CD14-positive monocyte (primary cell): ENCODE measurements at regions not wholly inside any gene's neighbourhood (a gene's known extent, or its start where the extent isn't known, plus 50 kb on each side); places are given as distances from the start of the nearest gene placed in this dataset.

Experiments used
- DNase-seq, 3 donors: peaks; one replicate each; pipeline ENCODE4 v3.0.0-alpha.2; 2011 to 2022
- H2AFZ ChIP-seq: 2 replicates; pipeline ENCODE4 v1.6.0; 2012; ENCODE audit warnings: mild to moderate bottlenecking, low read depth, low read length, inconsistent platforms; ENCODE audit not compliant: insufficient read depth, poor library complexity, severe bottlenecking
- H3K27ac ChIP-seq, 2 donors: 1 replicate in 1 of 2; 2 replicates in 1 of 2; pipeline ENCODE4 v1.5.1; 2012 to 2013; ENCODE audit warnings: low read length in 2 of 2, control low read depth in 1 of 2, inconsistent platforms in 1 of 2, low read depth in 1 of 2, mild to moderate bottlenecking in 1 of 2
- H3K27me3 ChIP-seq, 2 donors: one replicate each; pipeline versions ENCODE4 v1.6.0 to v1.6.1; 2011 to 2013; ENCODE audit warnings: low read length in 2 of 2; ENCODE audit not compliant: control insufficient read depth in 2 of 2, insufficient read depth in 2 of 2
- H3K36me3 ChIP-seq, 2 donors: replicated peaks in 1 of 2; 1 replicate in 1 of 2; 2 replicates in 1 of 2; pipeline versions ENCODE4 v1.5.1 to v1.6.1; 2012 to 2013; ENCODE audit warnings: low read length in 2 of 2, control low read depth in 1 of 2, inconsistent platforms in 1 of 2, mild to moderate bottlenecking in 1 of 2; ENCODE audit not compliant: insufficient read depth in 2 of 2, control insufficient read depth in 1 of 2
- H3K4me1 ChIP-seq, 2 donors: 1 replicate in 1 of 2; 2 replicates in 1 of 2; pipeline versions ENCODE4 v1.5.1 to v1.6.1; 2012 to 2013; ENCODE audit warnings: low read length in 2 of 2, control low read depth in 1 of 2, inconsistent platforms in 1 of 2, mild to moderate bottlenecking in 1 of 2, moderate library complexity in 1 of 2; ENCODE audit not compliant: insufficient read depth in 2 of 2, control insufficient read depth in 1 of 2
- H3K4me2 ChIP-seq: replicated peaks from 2 replicates; pipeline ENCODE3; 2012; ENCODE audit warnings: low read length, moderate library complexity, mild to moderate bottlenecking; ENCODE audit not compliant: poor library complexity, severe bottlenecking; ENCODE audit errors: extremely low read depth
- H3K4me3 ChIP-seq, 3 experiments: fragments of 200-600 bp in 1 of 3; sonication (generic) in 1 of 3; replicated peaks in 1 of 3; 1 replicate in 2 of 3; 2 replicates in 1 of 3; pipeline ENCODE4 v1.5.1; 2011 to 2013; ENCODE audit warnings: low read length in 3 of 3, mild to moderate bottlenecking in 3 of 3, control low read depth in 2 of 3, low read depth in 2 of 3, inconsistent platforms in 1 of 3, moderate library complexity in 1 of 3
- H3K79me2 ChIP-seq: 2 replicates; pipeline ENCODE4 v1.6.0; 2012; ENCODE audit warnings: mild to moderate bottlenecking, control low read depth, inconsistent platforms, low read length, moderate library complexity; ENCODE audit not compliant: insufficient read depth
- H3K9ac ChIP-seq: 2 replicates; pipeline ENCODE4 v1.6.0; 2017; ENCODE audit warnings: low read length, mild to moderate bottlenecking; ENCODE audit not compliant: insufficient read depth, poor library complexity, severe bottlenecking
- H3K9me3 ChIP-seq, 2 donors: replicated peaks in 1 of 2; 1 replicate in 1 of 2; 2 replicates in 1 of 2; pipeline versions ENCODE4 v1.5.1 to v1.6.1; 2012 to 2013; ENCODE audit warnings: low read length in 2 of 2, control low read depth in 1 of 2; ENCODE audit not compliant: control insufficient read depth in 1 of 2, insufficient read depth in 1 of 2
- H4K20me1 ChIP-seq: 2 replicates; pipeline ENCODE4 v1.6.0; 2012; ENCODE audit warnings: mild to moderate bottlenecking, low read length, control low read depth, moderate library complexity; ENCODE audit not compliant: insufficient read depth
- H3K27ac Mint-ChIP-seq, 7 donors: one replicate each; pipeline ENCODE4 v1.8.0; 2020; ENCODE audit warnings: mild to moderate bottlenecking in 7 of 7, mixed read lengths in 7 of 7, moderate library complexity in 6 of 7, inconsistent platforms in 2 of 7
- H3K27me3 Mint-ChIP-seq, 3 donors: one replicate each; pipeline ENCODE4 v1.8.0; 2021 to 2022; ENCODE audit warnings: low read depth in 3 of 3, mild to moderate bottlenecking in 3 of 3, mixed read lengths in 3 of 3, moderate library complexity in 3 of 3, inconsistent platforms in 1 of 3
- H3K36me3 Mint-ChIP-seq, 2 donors: one replicate each; pipeline ENCODE4 v1.8.0; 2020; ENCODE audit warnings: mixed read lengths in 2 of 2, inconsistent platforms in 1 of 2, mild to moderate bottlenecking in 1 of 2
- H3K4me1 Mint-ChIP-seq: one replicate; pipeline ENCODE4 v1.8.0; 2020; ENCODE audit warnings: mild to moderate bottlenecking, mixed read lengths
- H3K4me3 Mint-ChIP-seq, 2 donors: one replicate each; pipeline ENCODE4 v1.8.0; 2020; ENCODE audit warnings: mild to moderate bottlenecking in 2 of 2, mixed read lengths in 2 of 2, moderate library complexity in 1 of 2
- H3K9me3 Mint-ChIP-seq, 7 donors: one replicate each; pipeline ENCODE4 v1.8.0; 2020 to 2022; ENCODE audit warnings: mixed read lengths in 7 of 7, mild to moderate bottlenecking in 6 of 7, moderate library complexity in 6 of 7, inconsistent platforms in 2 of 7
- CTCF ChIP-seq: fragments of 200-600 bp; IDR thresholded peaks from one replicate; pipeline ENCODE4 v1.8.0; 2022; ENCODE audit warnings: antibody characterized with exemption, mild to moderate bottlenecking
- WGBS: methylation state at CpG from one replicate; pipeline ENCODE4 v1.1.5; 2013; ENCODE audit warnings: missing lambda C conversion rate; ENCODE audit not compliant: insufficient coverage; 5-methylcytosine and 5-hydroxymethylcytosine counted together
- intact Hi-C, 2 donors: fragments of 100-400 bp; cut with micrococcal nuclease; formaldehyde crosslinking; loops; one replicate each; pipeline versions ENCODE4 v1.15.0 to v1.15.1; 2023

- intact Hi-C loops: no loop called here
- H3K4me1 Mint-ChIP-seq: no peaks in the 10 kb centered on the region
These were observed 58.7 kb upstream of the TMTC4 start for GRCh38 chr13:100733261-100733660.

GRCh38 chr13:100728201-100728600 lies 53.6 kb upstream of the TMTC4 start:
- Histone ChIP-seq H3K4me3 (no peak overlapping the region), H3K79me2 (no peaks in the 10 kb centered on the region), H3K4me2 (no peak overlapping the region), H3K9ac (no peak overlapping the region), H3K9me3 (peaks cover 0 to 9% of the 10 kb centered on the region in 2 donors), H4K20me1 (no peaks in the 10 kb centered on the region), H3K27ac (no peak overlapping the region), H3K4me1 (no peaks in the 10 kb centered on the region), H3K36me3 (no peaks in the 10 kb centered on the region), H2AFZ (no peak overlapping the region), H3K27me3 (no peaks in the 10 kb centered on the region)
- Mint-ChIP-seq H3K4me1 (no peaks in the 10 kb centered on the region), H3K36me3 (no peaks in the 10 kb centered on the region), H3K27me3 (peaks cover 2 to 3% (median 3%) of the 10 kb centered on the region in 3 donors), H3K27ac (no peak overlapping the region), H3K9me3 (peaks cover 5 to 12% (median 11%) of the 10 kb centered on the region in 7 donors), H3K4me3 (no peak overlapping the region)
- WGBS: 100% methylated on average over 3 of the region's 5 CpGs
- DNase-seq: no peak
- TF ChIP-seq CTCF: no peak
- intact Hi-C loops: no loop called here

More at GRCh38 chr13:100733261-100733660, 58.7 kb upstream of the TMTC4 start:
- no peak overlapping the region for H3K27ac Mint-ChIP-seq
- no peak overlapping the region for H3K4me3 ChIP-seq
- no CpG with 5 or more reads among the region's 3 CpGs for WGBS
- no peak overlapping the region for H3K4me3 Mint-ChIP-seq
- no peaks in the 10 kb centered on the region for H3K27me3 ChIP-seq
- H3K27me3 Mint-ChIP-seq: peaks cover 0 to 10% (median 2%) of the 10 kb centered on the region in 3 donors
- no peak overlapping the region for H2AFZ ChIP-seq
- H3K4me1 ChIP-seq: no peaks in the 10 kb centered on the region
- no peak overlapping the region for H3K4me2 ChIP-seq
- no peak overlapping the region for H3K27ac ChIP-seq
- H3K9ac ChIP-seq: no peak overlapping the region
- peaks cover 0 to 8% of the 10 kb centered on the region in 2 donors for H3K9me3 ChIP-seq
- no peaks in the 10 kb centered on the region for H3K36me3 Mint-ChIP-seq
- peaks cover 4 to 16% (median 12%) of the 10 kb centered on the region in 7 donors for H3K9me3 Mint-ChIP-seq
- no peaks in the 10 kb centered on the region for H3K36me3 ChIP-seq
- H3K79me2 ChIP-seq: no peaks in the 10 kb centered on the region
- no peak for TF ChIP-seq CTCF
- H4K20me1 ChIP-seq: no peaks in the 10 kb centered on the region
- no peak for DNase-seq
